HG03103 (cell line): ENCODE measurements at regions not wholly inside any gene's neighbourhood (a gene's known extent, or its start where the extent isn't known, plus 50 kb on each side); places are given as distances from the start of the nearest gene placed in this dataset.
"Not testable (repeated sequence)": the region's sequence is repeated elsewhere in the genome, so short reads cannot be mapped to it uniquely, and the experiment has no call there.

Experiments used
- ATAC-seq: cut with Tn5 transposase; IDR thresholded peaks from one replicate; pipeline ENCODE4 v1.9.1; 2021; ENCODE audit warnings: low read depth; ENCODE audit not compliant: unreplicated experiment

- no peak for ATAC-seq
Observed at GRCh38 chr6:167227984-167228383, 63.1 kb upstream of the UNC93A start.

- ATAC-seq = no peak
Observed at GRCh38 chr6:167229586-167229985, 61.5 kb upstream of the UNC93A start.

- no peak for ATAC-seq
Observed at GRCh38 chr6:167230288-167230687, 60.8 kb upstream of the UNC93A start.

- ATAC-seq = no peak
Observed at GRCh38 chr6:167232356-167232755, 58.8 kb upstream of the UNC93A start.

GRCh38 chr6:167233490-167233889 lies 57.6 kb upstream of the UNC93A start:
- no peak for ATAC-seq

GRCh38 chr6:167234576-167234975 lies 56.5 kb upstream of the UNC93A start:
- ATAC-seq = not testable (repeated sequence)

- no peak for ATAC-seq
Observed at GRCh38 chr6:167235005-167235404, 56.1 kb upstream of the UNC93A start.

GRCh38 chr6:167235421-167236238 lies 55.5 kb upstream of the UNC93A start:
- no peak for ATAC-seq

- ATAC-seq = no peak
Observed at GRCh38 chr6:167236239-167236571, 54.9 kb upstream of the UNC93A start.

GRCh38 chr6:167237438-167238145 lies 53.5 kb upstream of the UNC93A start:
- ATAC-seq = no peak

- no peak for ATAC-seq
Observed at GRCh38 chr6:167238146-167238693, 52.9 kb upstream of the UNC93A start.

- ATAC-seq = no peak
Observed at GRCh38 chr6:167238694-167239467, 52.2 kb upstream of the UNC93A start.

- ATAC-seq = not testable (repeated sequence)
Observed at GRCh38 chr6:167239470-167239869, 51.6 kb upstream of the UNC93A start.

GRCh38 chr6:167240034-167240541 lies 51.0 kb upstream of the UNC93A start:
- ATAC-seq = no peak
